MCF 10A (cell line): ENCODE measurements at regions not wholly inside any gene's neighbourhood (a gene's known extent, or its start where the extent isn't known, plus 50 kb on each side); places are given as distances from the start of the nearest gene placed in this dataset.

Experiments used
- BruUV-seq: library from RNA; stranded (reverse); fragments of 400-500 nt; replicated peaks from 2 replicates; lab custom pipeline; 2021; lab: Mats Ljungman, UMichigan
- CTCF ChIA-PET: fragments of 300-600 bp; sonication (Branson Sonifier 250); formaldehyde crosslinking; extraction: SDS; loops from one replicate; lab custom pipeline; 2021; ENCODE audit warnings: antibody characterized with exemption, inconsistent platforms; lab: Yijun Ruan, JAX
- POLR2A ChIA-PET: fragments of 300-600, 350-650 bp; sonication (Branson Sonifier 250); formaldehyde crosslinking; extraction: SDS; loops from one replicate; lab custom pipeline; 2020; ENCODE audit warnings: antibody characterized with exemption, inconsistent platforms; lab: Yijun Ruan, JAX
- DNase-seq: peaks from one replicate; pipeline ENCODE4 v3.0.0-alpha.2; 2018; ENCODE audit not compliant: unreplicated experiment
- H3K27ac Mint-ChIP-seq: one replicate; pipeline ENCODE4 v1.8.0; 2022; ENCODE audit warnings: mild to moderate bottlenecking, low read depth, mixed read lengths; ENCODE audit not compliant: unreplicated experiment
- H3K27me3 Mint-ChIP-seq: one replicate; pipeline ENCODE4 v1.8.0; 2022; ENCODE audit warnings: mixed read lengths; ENCODE audit not compliant: insufficient read depth, unreplicated experiment
- H3K36me3 Mint-ChIP-seq: one replicate; pipeline ENCODE4 v1.8.0; 2022; ENCODE audit warnings: mild to moderate bottlenecking, moderate library complexity, mixed read lengths; ENCODE audit not compliant: insufficient read depth, unreplicated experiment
- H3K4me1 Mint-ChIP-seq: one replicate; pipeline ENCODE4 v1.8.0; 2022; ENCODE audit warnings: mixed read lengths; ENCODE audit not compliant: insufficient read depth, unreplicated experiment
- H3K4me3 Mint-ChIP-seq: one replicate; pipeline ENCODE4 v1.8.0; 2022; ENCODE audit warnings: mild to moderate bottlenecking, moderate library complexity, mixed read lengths; ENCODE audit not compliant: unreplicated experiment
- H3K9me3 Mint-ChIP-seq: one replicate; pipeline ENCODE4 v1.8.0; 2022; ENCODE audit warnings: mixed read lengths; ENCODE audit not compliant: unreplicated experiment
- intact Hi-C: fragments of 100-400 bp; cut with micrococcal nuclease; formaldehyde crosslinking; loops from 2 replicates; pipeline ENCODE4 v1.14.1; 2022
- TF ChIP-seq, protein P1 (sequence below): fragments of 200-600 bp; IDR thresholded peaks from one replicate; pipeline ENCODE4 v1.8.0; 2022; ENCODE audit warnings: antibody characterized with exemption, mild to moderate bottlenecking; ENCODE audit not compliant: unreplicated experiment

DNA sequence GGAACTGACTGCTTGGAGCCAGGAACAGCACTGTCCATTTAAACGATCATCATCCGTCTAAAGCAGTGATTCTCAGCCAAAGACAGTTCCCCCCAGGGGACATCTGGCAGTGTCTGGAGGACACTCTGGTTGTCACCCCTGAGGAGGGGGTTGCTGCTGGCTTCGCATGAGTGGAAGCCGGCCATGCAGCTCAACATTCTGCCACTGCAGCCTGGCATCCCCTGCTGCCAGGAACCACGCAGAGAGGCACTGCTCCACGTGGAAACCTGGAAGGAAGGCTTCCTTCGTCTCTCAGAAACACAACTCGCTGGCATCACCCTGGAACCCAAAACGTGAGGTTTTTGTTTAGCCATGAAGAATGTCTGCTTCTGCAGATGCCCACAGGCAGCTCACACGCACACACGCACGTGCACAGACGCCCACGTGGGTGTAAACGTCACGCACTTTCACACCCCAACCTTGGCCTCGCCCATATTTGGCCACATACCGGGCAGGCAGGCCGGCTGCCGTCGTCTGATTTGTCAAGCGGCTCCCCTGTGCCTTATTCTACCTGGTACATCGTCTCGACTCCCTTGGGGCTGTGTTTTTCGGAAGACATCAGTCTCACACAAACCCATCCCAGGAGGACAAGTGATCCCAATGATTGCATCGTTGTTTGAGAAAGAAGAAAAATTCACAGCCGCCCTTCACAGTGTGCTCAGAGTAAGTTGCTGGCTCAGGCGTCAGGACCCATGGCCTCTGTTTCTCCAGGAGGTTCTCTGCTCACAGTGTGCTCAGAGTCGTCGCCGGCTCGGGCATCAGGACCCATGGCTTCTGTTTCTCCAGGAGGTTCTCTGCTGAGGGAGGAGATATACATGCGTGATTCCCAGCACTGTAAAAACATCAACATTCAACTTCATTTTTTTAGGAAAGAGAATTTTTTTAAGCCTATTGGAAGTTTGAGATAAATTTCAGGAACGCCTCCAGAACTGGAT is 127.2 kb upstream of the PPP2R2D start:
- no peak overlapping the region for H3K27ac Mint-ChIP-seq
- POLR2A ChIA-PET, result no interaction called here

DNA sequence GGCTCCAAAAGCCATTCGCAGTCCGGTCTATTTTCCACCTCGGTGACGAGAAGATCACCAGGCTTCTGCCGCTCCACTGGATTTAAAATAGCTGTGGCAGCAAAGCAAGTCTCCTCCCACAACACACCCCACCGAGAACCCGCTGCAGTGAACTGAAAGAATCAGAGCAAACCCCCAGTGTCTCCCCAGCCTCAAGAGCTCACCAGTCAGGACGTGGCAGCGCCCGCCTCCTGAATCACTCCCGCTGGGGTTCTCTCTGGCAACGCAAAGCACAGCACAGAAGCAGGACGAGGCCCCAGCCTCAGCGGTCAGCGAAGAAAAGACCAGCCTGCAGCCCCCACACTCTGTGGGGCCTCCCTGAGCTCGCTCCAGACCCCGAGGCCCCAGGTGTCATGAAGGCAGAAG is 126.1 kb upstream of the PPP2R2D start:
- TF ChIP-seq, protein P1, sequence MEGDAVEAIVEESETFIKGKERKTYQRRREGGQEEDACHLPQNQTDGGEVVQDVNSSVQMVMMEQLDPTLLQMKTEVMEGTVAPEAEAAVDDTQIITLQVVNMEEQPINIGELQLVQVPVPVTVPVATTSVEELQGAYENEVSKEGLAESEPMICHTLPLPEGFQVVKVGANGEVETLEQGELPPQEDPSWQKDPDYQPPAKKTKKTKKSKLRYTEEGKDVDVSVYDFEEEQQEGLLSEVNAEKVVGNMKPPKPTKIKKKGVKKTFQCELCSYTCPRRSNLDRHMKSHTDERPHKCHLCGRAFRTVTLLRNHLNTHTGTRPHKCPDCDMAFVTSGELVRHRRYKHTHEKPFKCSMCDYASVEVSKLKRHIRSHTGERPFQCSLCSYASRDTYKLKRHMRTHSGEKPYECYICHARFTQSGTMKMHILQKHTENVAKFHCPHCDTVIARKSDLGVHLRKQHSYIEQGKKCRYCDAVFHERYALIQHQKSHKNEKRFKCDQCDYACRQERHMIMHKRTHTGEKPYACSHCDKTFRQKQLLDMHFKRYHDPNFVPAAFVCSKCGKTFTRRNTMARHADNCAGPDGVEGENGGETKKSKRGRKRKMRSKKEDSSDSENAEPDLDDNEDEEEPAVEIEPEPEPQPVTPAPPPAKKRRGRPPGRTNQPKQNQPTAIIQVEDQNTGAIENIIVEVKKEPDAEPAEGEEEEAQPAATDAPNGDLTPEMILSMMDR, result no peak
- BruUV-seq, result no TSS peak
- DNase-seq, result no peak
- H3K27me3 Mint-ChIP-seq, result no peaks in the 10 kb centered on the region
- no peaks in the 10 kb centered on the region for H3K36me3 Mint-ChIP-seq
- H3K4me1 Mint-ChIP-seq, result no peaks in the 10 kb centered on the region
- H3K9me3 Mint-ChIP-seq, result peaks cover 23% of the 10 kb centered on the region
- intact Hi-C loops, result no loop called here
- no peak overlapping the region for H3K27ac Mint-ChIP-seq
- ChIA-PET POLR2A (no interaction called here), CTCF (interaction anchor here (0.7 kb wide), 1 partner anchor 11 kb away, joined by 3 read pairs; no protein-coding TSS in a partner anchor)
- no peak overlapping the region for H3K4me3 Mint-ChIP-seq

More for the DNA sequence above, 127.2 kb upstream of the PPP2R2D start:
- DNase-seq, result no peak
- H3K4me1 Mint-ChIP-seq, result no peaks in the 10 kb centered on the region
- H3K36me3 Mint-ChIP-seq, result no peaks in the 10 kb centered on the region
- peaks cover 29% of the 10 kb centered on the region for H3K9me3 Mint-ChIP-seq
- TF ChIP-seq, protein P1, result no peak
- H3K4me3 Mint-ChIP-seq, result no peak overlapping the region
- no TSS peak for BruUV-seq
- CTCF ChIA-PET, result no interaction called here
- H3K27me3 Mint-ChIP-seq, result no peaks in the 10 kb centered on the region
- intact Hi-C loops, result no loop called here

DNA sequence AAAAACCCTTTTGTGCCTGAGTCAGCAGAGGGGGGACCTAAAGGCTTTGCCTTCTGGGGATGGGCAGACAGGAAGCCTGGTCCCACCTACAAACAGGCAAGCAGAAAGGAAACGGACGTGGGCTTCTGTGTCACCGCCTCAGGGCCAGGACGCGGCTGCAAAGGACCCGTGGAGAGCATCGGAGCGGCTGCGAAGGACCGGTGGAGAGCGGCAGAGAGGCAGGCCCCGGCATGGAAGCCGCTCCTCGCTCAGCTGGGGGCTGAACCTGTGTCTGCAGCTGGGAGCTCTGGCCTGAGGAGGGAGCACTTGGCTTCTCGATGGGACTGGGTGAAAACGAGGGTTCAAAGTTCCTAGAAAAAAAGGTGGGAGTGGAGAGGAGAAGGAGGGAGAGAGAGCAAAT is 125.4 kb upstream of the PPP2R2D start:
- Mint-ChIP-seq H3K27me3 (no peaks in the 10 kb centered on the region), H3K4me3 (no peak overlapping the region), H3K36me3 (no peaks in the 10 kb centered on the region), H3K9me3 (peaks cover 26% of the 10 kb centered on the region), H3K4me1 (no peaks in the 10 kb centered on the region), H3K27ac (no peak overlapping the region)
- DNase-seq, result no peak
- intact Hi-C loops, result no loop called here
- POLR2A ChIA-PET, result no interaction called here
- TF ChIP-seq, protein P1, result no peak
- CTCF ChIA-PET, result interaction anchor here (0.6 kb wide), 1 partner anchor 172 kb away, joined by 3 read pairs; no protein-coding TSS in a partner anchor
- BruUV-seq, result no TSS peak

DNA sequence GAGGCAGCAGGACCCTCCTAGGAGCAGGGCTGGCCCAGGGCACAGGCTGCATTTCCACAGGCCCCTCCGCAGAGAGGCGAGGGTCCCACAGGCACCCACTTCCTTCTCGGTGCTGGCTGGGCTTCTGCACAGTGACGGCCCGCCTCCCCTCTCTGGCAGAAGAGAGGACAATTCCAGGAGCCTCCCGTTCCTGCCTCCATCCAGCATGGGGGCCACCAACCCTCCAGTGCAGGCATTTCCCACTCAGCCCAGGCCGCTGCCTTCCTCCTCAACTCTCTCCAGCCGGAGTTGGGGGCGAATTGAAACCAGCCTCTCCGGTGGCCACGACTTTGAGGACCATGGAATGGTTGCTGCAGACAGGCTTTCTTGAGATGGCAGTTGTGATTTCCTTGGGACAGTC is 125.0 kb upstream of the PPP2R2D start:
- DNase-seq, result no peak
- Mint-ChIP-seq H3K9me3 (peaks cover 26% of the 10 kb centered on the region), H3K27ac (no peak overlapping the region), H3K27me3 (no peaks in the 10 kb centered on the region), H3K36me3 (no peaks in the 10 kb centered on the region), H3K4me1 (no peaks in the 10 kb centered on the region), H3K4me3 (no peak overlapping the region)
- CTCF ChIA-PET, result no interaction called here
- TF ChIP-seq, protein P1, result no peak
- BruUV-seq, result no TSS peak
- intact Hi-C loops, result no loop called here
- POLR2A ChIA-PET, result no interaction called here
